Activated CD4-positive, alpha-beta memory T cell treated with anti-CD3 and anti-CD28 coated beads, Interleukin-2, amount 10 ng/mL, durations not matched to agents 7 days and 5 days (primary cell): ENCODE measurements at regions not wholly inside any gene's neighbourhood (a gene's known extent, or its start where the extent isn't known, plus 50 kb on each side); places are given as distances from the start of the nearest gene placed in this dataset.

Source experiments
- CTCF ChIA-PET: fragments of 350-600 bp; sonication (Branson Sonifier 250); formaldehyde crosslinking; loops from one replicate; lab custom pipeline; 2021; ENCODE audit warnings: antibody characterized with exemption, inconsistent platforms; lab: Charles Lee
- POLR2A ChIA-PET: fragments of 350-600 bp; sonication (Branson Sonifier 250); formaldehyde crosslinking; loops from one replicate; lab custom pipeline; 2021; ENCODE audit warnings: antibody characterized with exemption; lab: Charles Lee
- DNase-seq: peaks from one replicate; pipeline ENCODE4 v3.0.0-alpha.2; 2020
- H3K27ac Mint-ChIP-seq: one replicate; pipeline ENCODE4 v1.8.0; 2021; ENCODE audit warnings: mild to moderate bottlenecking, mixed read lengths
- H3K27me3 Mint-ChIP-seq: one replicate; pipeline ENCODE4 v1.8.0; 2021; ENCODE audit warnings: mixed read lengths
- H3K36me3 Mint-ChIP-seq: one replicate; pipeline ENCODE4 v1.8.0; 2021; ENCODE audit warnings: low read depth, mixed read lengths
- H3K4me1 Mint-ChIP-seq: one replicate; pipeline ENCODE4 v1.8.0; 2021; ENCODE audit warnings: mixed read lengths
- H3K4me3 Mint-ChIP-seq: one replicate; pipeline ENCODE4 v1.8.0; 2021; ENCODE audit warnings: mild to moderate bottlenecking, mixed read lengths
- H3K9me3 Mint-ChIP-seq: one replicate; pipeline ENCODE4 v1.8.0; 2021; ENCODE audit warnings: mixed read lengths

- no peak overlapping the region for H3K4me3 Mint-ChIP-seq
- no peaks in the 10 kb centered on the region for H3K36me3 Mint-ChIP-seq
- CTCF ChIA-PET: no interaction called here
- no peaks in the 10 kb centered on the region for H3K4me1 Mint-ChIP-seq
- POLR2A ChIA-PET: no interaction called here
- DNase-seq: no peak
- peaks cover 2% of the 10 kb centered on the region for H3K27me3 Mint-ChIP-seq
- H3K9me3 Mint-ChIP-seq: no peaks in the 10 kb centered on the region
- no peak overlapping the region for H3K27ac Mint-ChIP-seq
Observed at GRCh38 chr10:132115732-132116131, 50.0 kb downstream of the JAKMIP3 start.

GRCh38 chr10:132117146-132117545 is 51.4 kb downstream of the JAKMIP3 start:
- Mint-ChIP-seq H3K4me1 (no peaks in the 10 kb centered on the region), H3K27me3 (peaks cover 2% of the 10 kb centered on the region), H3K4me3 (no peak overlapping the region), H3K36me3 (no peaks in the 10 kb centered on the region), H3K9me3 (no peaks in the 10 kb centered on the region), H3K27ac (no peak overlapping the region)
- no peak for DNase-seq
- POLR2A ChIA-PET: no interaction called here
- CTCF ChIA-PET: no interaction called here

- peaks cover 2% of the 10 kb centered on the region for H3K27me3 Mint-ChIP-seq
- no peaks in the 10 kb centered on the region for H3K4me1 Mint-ChIP-seq
- no peaks in the 10 kb centered on the region for H3K9me3 Mint-ChIP-seq
- no peak overlapping the region for H3K27ac Mint-ChIP-seq
- no peak for DNase-seq
- no peak overlapping the region for H3K4me3 Mint-ChIP-seq
- H3K36me3 Mint-ChIP-seq: no peaks in the 10 kb centered on the region
- ChIA-PET POLR2A (no interaction called here), CTCF (no interaction called here)
Observed at GRCh38 chr10:132117636-132118190, 52.0 kb downstream of the JAKMIP3 start.

GRCh38 chr10:132118366-132118765 is 52.6 kb downstream of the JAKMIP3 start:
- no peaks in the 10 kb centered on the region for H3K36me3 Mint-ChIP-seq

GRCh38 chr10:132120200-132120599 is 54.5 kb downstream of the JAKMIP3 start:
- ChIA-PET CTCF (no interaction called here), POLR2A (no interaction called here)
- no peak for DNase-seq
- H3K27me3 Mint-ChIP-seq: peaks cover 2% of the 10 kb centered on the region
- no peak overlapping the region for H3K27ac Mint-ChIP-seq
- no peak overlapping the region for H3K4me3 Mint-ChIP-seq
- no peaks in the 10 kb centered on the region for H3K36me3 Mint-ChIP-seq
- H3K9me3 Mint-ChIP-seq: no peaks in the 10 kb centered on the region
- no peaks in the 10 kb centered on the region for H3K4me1 Mint-ChIP-seq

More at GRCh38 chr10:132118366-132118765, 52.6 kb downstream of the JAKMIP3 start:
- no peak overlapping the region for H3K27ac Mint-ChIP-seq
- H3K27me3 Mint-ChIP-seq: peaks cover 2% of the 10 kb centered on the region
- H3K4me1 Mint-ChIP-seq: no peaks in the 10 kb centered on the region
- POLR2A ChIA-PET: no interaction called here
- DNase-seq: no peak
- H3K9me3 Mint-ChIP-seq: no peaks in the 10 kb centered on the region
- CTCF ChIA-PET: no interaction called here
- no peak overlapping the region for H3K4me3 Mint-ChIP-seq

GRCh38 chr10:132120734-132121510 is 55.2 kb downstream of the JAKMIP3 start:
- Mint-ChIP-seq H3K27ac (no peak overlapping the region), H3K4me1 (no peaks in the 10 kb centered on the region), H3K9me3 (no peaks in the 10 kb centered on the region), H3K36me3 (no peaks in the 10 kb centered on the region), H3K27me3 (peaks cover 2% of the 10 kb centered on the region), H3K4me3 (no peak overlapping the region)
- ChIA-PET POLR2A (no interaction called here), CTCF (no interaction called here)
- DNase-seq: no peak

- H3K36me3 Mint-ChIP-seq: no peaks in the 10 kb centered on the region
- no peaks in the 10 kb centered on the region for H3K4me1 Mint-ChIP-seq
- no peak overlapping the region for H3K27ac Mint-ChIP-seq
- POLR2A ChIA-PET: no interaction called here
- no peak overlapping the region for H3K4me3 Mint-ChIP-seq
- H3K27me3 Mint-ChIP-seq: peaks cover 2% of the 10 kb centered on the region
- H3K9me3 Mint-ChIP-seq: no peaks in the 10 kb centered on the region
- CTCF ChIA-PET: no interaction called here
- no peak for DNase-seq
Observed at GRCh38 chr10:132121511-132121830, 55.7 kb downstream of the JAKMIP3 start.

- DNase-seq: no peak
- Mint-ChIP-seq H3K9me3 (no peaks in the 10 kb centered on the region), H3K27ac (no peak overlapping the region), H3K4me1 (no peaks in the 10 kb centered on the region), H3K27me3 (peaks cover 2% of the 10 kb centered on the region), H3K4me3 (no peak overlapping the region), H3K36me3 (no peaks in the 10 kb centered on the region)
- ChIA-PET CTCF (no interaction called here), POLR2A (no interaction called here)
Observed at GRCh38 chr10:132122097-132122861, 56.5 kb downstream of the JAKMIP3 start.

GRCh38 chr10:132122939-132123445 is 57.2 kb downstream of the JAKMIP3 start:
- no peak overlapping the region for H3K4me3 Mint-ChIP-seq
- no peaks in the 10 kb centered on the region for H3K4me1 Mint-ChIP-seq
- H3K9me3 Mint-ChIP-seq: no peaks in the 10 kb centered on the region

GRCh38 chr10:132123606-132124005 is 57.9 kb downstream of the JAKMIP3 start:
- no peaks in the 10 kb centered on the region for H3K4me1 Mint-ChIP-seq
- no peaks in the 10 kb centered on the region for H3K36me3 Mint-ChIP-seq
- CTCF ChIA-PET: no interaction called here
- POLR2A ChIA-PET: no interaction called here
- H3K27ac Mint-ChIP-seq: no peak overlapping the region
- no peak overlapping the region for H3K4me3 Mint-ChIP-seq
- peaks cover 4% of the 10 kb centered on the region for H3K27me3 Mint-ChIP-seq
- no peak for DNase-seq
- H3K9me3 Mint-ChIP-seq: no peaks in the 10 kb centered on the region

More at GRCh38 chr10:132122939-132123445, 57.2 kb downstream of the JAKMIP3 start:
- Mint-ChIP-seq H3K36me3 (no peaks in the 10 kb centered on the region), H3K27ac (no peak overlapping the region), H3K27me3 (peaks cover 4% of the 10 kb centered on the region)
- POLR2A ChIA-PET: no interaction called here
- no peak for DNase-seq
- CTCF ChIA-PET: no interaction called here

GRCh38 chr10:132124201-132124920 is 58.6 kb downstream of the JAKMIP3 start:
- H3K27ac Mint-ChIP-seq: no peak overlapping the region
- H3K9me3 Mint-ChIP-seq: no peaks in the 10 kb centered on the region

GRCh38 chr10:132129431-132129830 is 57.3 kb upstream of the DPYSL4 start:
- no peak overlapping the region for H3K27ac Mint-ChIP-seq
- H3K4me1 Mint-ChIP-seq: no peaks in the 10 kb centered on the region
- DNase-seq: no peak
- POLR2A ChIA-PET: no interaction called here
- CTCF ChIA-PET: no interaction called here
- H3K4me3 Mint-ChIP-seq: no peak overlapping the region
- H3K27me3 Mint-ChIP-seq: peaks cover 8% of the 10 kb centered on the region
- no peaks in the 10 kb centered on the region for H3K36me3 Mint-ChIP-seq
- no peaks in the 10 kb centered on the region for H3K9me3 Mint-ChIP-seq

More at GRCh38 chr10:132124201-132124920, 58.6 kb downstream of the JAKMIP3 start:
- no peak for DNase-seq
- POLR2A ChIA-PET: no interaction called here
- Mint-ChIP-seq H3K27me3 (peaks cover 7% of the 10 kb centered on the region), H3K4me3 (no peak overlapping the region), H3K36me3 (no peaks in the 10 kb centered on the region), H3K4me1 (no peaks in the 10 kb centered on the region)
- CTCF ChIA-PET: no interaction called here
